ENCODE measurements at regions not wholly inside any gene's neighbourhood (a gene's known extent, or its start where the extent isn't known, plus 50 kb on each side); places are given as distances from the start of the nearest gene placed in this dataset.

GRCh38 chr14:54226103-54226502 is 170.7 kb upstream of the CDKN3 start:
- Histone ChIP-seq H3K36me3 (ENCODE audit: control insufficient read depth, insufficient read depth, low read length) (no peaks in the 10 kb centered on the region), H3K27me3 (ENCODE audit: control insufficient read depth, insufficient read depth, low read length) (peaks cover 1% of the 10 kb centered on the region), H3K4me3 (ENCODE audit: low read depth, low read length) (no peak overlapping the region)
- TF ChIP-seq, protein P1, sequence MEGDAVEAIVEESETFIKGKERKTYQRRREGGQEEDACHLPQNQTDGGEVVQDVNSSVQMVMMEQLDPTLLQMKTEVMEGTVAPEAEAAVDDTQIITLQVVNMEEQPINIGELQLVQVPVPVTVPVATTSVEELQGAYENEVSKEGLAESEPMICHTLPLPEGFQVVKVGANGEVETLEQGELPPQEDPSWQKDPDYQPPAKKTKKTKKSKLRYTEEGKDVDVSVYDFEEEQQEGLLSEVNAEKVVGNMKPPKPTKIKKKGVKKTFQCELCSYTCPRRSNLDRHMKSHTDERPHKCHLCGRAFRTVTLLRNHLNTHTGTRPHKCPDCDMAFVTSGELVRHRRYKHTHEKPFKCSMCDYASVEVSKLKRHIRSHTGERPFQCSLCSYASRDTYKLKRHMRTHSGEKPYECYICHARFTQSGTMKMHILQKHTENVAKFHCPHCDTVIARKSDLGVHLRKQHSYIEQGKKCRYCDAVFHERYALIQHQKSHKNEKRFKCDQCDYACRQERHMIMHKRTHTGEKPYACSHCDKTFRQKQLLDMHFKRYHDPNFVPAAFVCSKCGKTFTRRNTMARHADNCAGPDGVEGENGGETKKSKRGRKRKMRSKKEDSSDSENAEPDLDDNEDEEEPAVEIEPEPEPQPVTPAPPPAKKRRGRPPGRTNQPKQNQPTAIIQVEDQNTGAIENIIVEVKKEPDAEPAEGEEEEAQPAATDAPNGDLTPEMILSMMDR (IDR thresholded peaks at IDR 0.05; ENCODE audit: insufficient read depth, low read depth, low read length), result no peak
- POLR2A ChIA-PET, result no interaction called here
- CTCF ChIA-PET, result interaction anchor here (0.9 to 1.0 kb wide), 2 partner anchors 9 to 17 kb away, joined by 3 to 4 read pairs; no protein-coding TSS in a partner anchor
- DNase-seq (ENCODE audit: low read depth), result no peak

GRCh38 chr14:54226558-54226957 is 170.2 kb upstream of the CDKN3 start:
- Histone ChIP-seq H3K27me3 (ENCODE audit: control insufficient read depth, insufficient read depth, low read length) (peaks cover 1% of the 10 kb centered on the region), H3K4me3 (ENCODE audit: low read depth, low read length) (no peak overlapping the region), H3K36me3 (ENCODE audit: control insufficient read depth, insufficient read depth, low read length) (no peaks in the 10 kb centered on the region)
- DNase-seq (ENCODE audit: low read depth), result no peak
- TF ChIP-seq, protein P1 (IDR thresholded peaks at IDR 0.05; ENCODE audit: insufficient read depth, low read depth, low read length), result no peak
- POLR2A ChIA-PET, result no interaction called here
- CTCF ChIA-PET, result interaction anchor here (0.9 to 1.0 kb wide), 2 partner anchors 9 to 16 kb away, joined by 3 to 4 read pairs; no protein-coding TSS in a partner anchor

DNA sequence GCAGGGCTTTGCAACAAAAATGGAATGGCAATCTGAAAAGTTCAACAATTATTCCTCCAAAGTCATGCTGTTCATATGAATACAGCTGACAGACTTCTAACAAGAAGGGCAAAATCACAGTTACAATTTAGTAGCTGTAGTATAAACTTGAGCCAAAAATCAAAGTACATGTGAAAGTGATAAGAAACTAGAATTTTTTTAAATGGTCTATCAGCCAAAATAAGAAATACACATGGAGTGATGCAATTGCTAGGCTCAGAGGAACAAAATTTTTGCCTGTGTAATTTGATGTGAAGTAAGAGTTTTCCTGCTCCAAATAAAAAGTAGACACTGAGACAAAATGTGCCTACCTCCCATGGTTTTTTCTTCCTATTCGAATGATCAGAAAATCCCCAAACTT is 167.7 kb upstream of the CDKN3 start:
- DNase-seq (ENCODE audit: low read depth), result no peak
- ChIA-PET POLR2A (no interaction called here), CTCF (interaction anchor here (0.7 to 1.6 kb wide), 2 partner anchors 16 to 1031 kb away, joined by 3 read pairs; no protein-coding TSS in a partner anchor)
- Histone ChIP-seq H3K27me3 (ENCODE audit: control insufficient read depth, insufficient read depth, low read length) (no peaks in the 10 kb centered on the region), H3K4me3 (ENCODE audit: low read depth, low read length) (no peak overlapping the region), H3K36me3 (ENCODE audit: control insufficient read depth, insufficient read depth, low read length) (no peaks in the 10 kb centered on the region)
- TF ChIP-seq, protein P1 (IDR thresholded peaks at IDR 0.05; ENCODE audit: insufficient read depth, low read depth, low read length), result no peak

- CTCF ChIA-PET, result no interaction called here
- POLR2A ChIA-PET, result no interaction called here
- no peak for DNase-seq (ENCODE audit: low read depth)
- H3K36me3 ChIP-seq (ENCODE audit: control insufficient read depth, insufficient read depth, low read length), result no peaks in the 10 kb centered on the region
- H3K27me3 ChIP-seq (ENCODE audit: control insufficient read depth, insufficient read depth, low read length), result no peaks in the 10 kb centered on the region
- TF ChIP-seq, protein P1 (IDR thresholded peaks at IDR 0.05; ENCODE audit: insufficient read depth, low read depth, low read length), result no peak
- no peak overlapping the region for H3K4me3 ChIP-seq (ENCODE audit: low read depth, low read length)
Measured at GRCh38 chr14:54230645-54231044, 166.2 kb upstream of the CDKN3 start.

DNA sequence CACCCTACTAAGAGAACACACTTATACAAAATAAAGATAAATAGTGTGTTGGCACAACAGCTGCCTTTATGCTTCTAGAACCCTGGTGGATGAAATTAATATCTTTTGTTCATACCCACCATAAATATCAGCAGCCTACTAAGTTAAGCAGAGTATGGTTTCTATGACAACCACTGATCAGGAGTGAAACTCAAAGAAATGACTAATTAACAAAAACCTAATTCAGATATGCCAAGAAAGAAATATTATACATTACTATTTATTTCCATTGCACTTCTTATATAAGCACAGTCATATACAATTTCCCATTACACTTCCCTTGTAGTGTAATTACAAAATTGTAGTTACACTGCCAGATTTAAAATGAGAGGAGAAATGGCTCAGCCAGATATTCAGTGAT is 164.1 kb upstream of the CDKN3 start:
- POLR2A ChIA-PET, result no interaction called here

More for the DNA sequence above, 164.1 kb upstream of the CDKN3 start:
- no peaks in the 10 kb centered on the region for H3K27me3 ChIP-seq (ENCODE audit: control insufficient read depth, insufficient read depth, low read length)
- H3K36me3 ChIP-seq (ENCODE audit: control insufficient read depth, insufficient read depth, low read length), result no peaks in the 10 kb centered on the region
- CTCF ChIA-PET, result interaction anchor here (1.1 kb wide), 1 partner anchor 19 kb away, joined by 5 read pairs; no protein-coding TSS in a partner anchor
- TF ChIP-seq, protein P1 (IDR thresholded peaks at IDR 0.05; ENCODE audit: insufficient read depth, low read depth, low read length), result no peak
- H3K4me3 ChIP-seq (ENCODE audit: low read depth, low read length), result no peak overlapping the region
- DNase-seq (ENCODE audit: low read depth), result no peak

All from BJ (cell line).